ENCODE measurements at regions not wholly inside any gene's neighbourhood (a gene's known extent, or its start where the extent isn't known, plus 50 kb on each side); places are given as distances from the start of the nearest gene placed in this dataset.

DNA sequence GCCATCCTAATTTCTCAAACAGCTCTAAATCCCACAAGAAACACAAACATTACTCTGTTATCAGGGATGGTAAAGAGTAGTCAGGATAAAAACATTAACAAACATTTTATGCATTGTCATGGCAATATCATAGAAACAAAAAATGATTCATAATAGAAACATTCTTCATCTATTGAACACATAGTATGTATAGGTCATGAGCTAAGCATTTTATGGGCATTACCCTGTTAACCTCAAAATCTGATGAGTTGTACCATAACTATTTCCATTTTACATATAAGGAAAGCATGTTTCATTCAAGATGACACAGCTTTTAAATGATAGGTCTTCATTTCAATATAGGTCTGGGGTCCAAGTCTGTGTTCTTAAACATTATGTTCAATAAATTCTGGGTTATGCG is 344.9 kb downstream of the RND3 start:
- no peaks in the 10 kb centered on the region for H3K9me2 ChIP-seq (ENCODE audit: insufficient read depth)
- no peak overlapping the region for H2AFZ ChIP-seq
- H3F3A ChIP-seq (ENCODE audit: insufficient read depth, low read depth) = peaks cover 9% of the 10 kb centered on the region; the same call in 1 of the 2 replicates
- 0 out of 2 replicates have a peak, but pooled peaks cover 6% of the 10 kb centered on the region for H3K9me3 ChIP-seq (ENCODE audit: insufficient read depth, low read depth)
- H3K36me3 ChIP-seq (ENCODE audit: low read depth) = no peaks in the 10 kb centered on the region
- no peaks in the 10 kb centered on the region for H3K27me3 ChIP-seq (ENCODE audit: insufficient read depth, low read depth)
- peak overlapping the region; percentile 29; the same call in 1 of the 2 replicates for H3K4me2 ChIP-seq
- H3K79me2 ChIP-seq (ENCODE audit: low read depth) = no peaks in the 10 kb centered on the region
- peaks cover 22% of the 10 kb centered on the region for H3K4me1 ChIP-seq (replicated peaks; ENCODE audit: insufficient read depth)
- BruUV-seq (replicated peaks) = no TSS peak
- peak in 1 of 2 experiments; percentile 81 for DNase-seq
- no peak overlapping the region for H3K4me3 ChIP-seq
- TF ChIP-seq CTCF (conservative IDR thresholded peaks at IDR 0.05) = no peak
- no peak for TF ChIP-seq EZH2 (IDR thresholded peaks at IDR 0.05; ENCODE audit: low read depth)
- ChIA-PET CTCF (interaction anchor here (0.5 kb wide), 1 partner anchor 453 kb away, joined by 5 read pairs; no protein-coding TSS in a partner anchor), POLR2A (ENCODE audit: unreplicated experiment) (interaction anchor here (0.6 to 1.2 kb wide), 6 partner anchors 13 to 1527 kb away, joined by 3 to 11 read pairs (median 7); no protein-coding TSS in a partner anchor)
- H3K27ac ChIP-seq = peak overlapping the region; percentile 94
- intact Hi-C loops (cut with micrococcal nuclease; ENCODE audit: unreplicated experiment) = loop anchor here (1.0 to 5.0 kb wide), 4 partner anchors 24 to 385 kb away; no protein-coding TSS in a partner anchor
- no peaks in the 10 kb centered on the region for H4K20me1 ChIP-seq (ENCODE audit: insufficient read depth)

- Histone ChIP-seq H2AFZ (no peak overlapping the region), H3K27ac (peak overlapping the region; percentile 94), H4K20me1 (ENCODE audit: insufficient read depth) (no peaks in the 10 kb centered on the region), H3K36me3 (ENCODE audit: low read depth) (no peaks in the 10 kb centered on the region), H3K27me3 (ENCODE audit: insufficient read depth, low read depth) (no peaks in the 10 kb centered on the region), H3K4me3 (no peak overlapping the region), H3K4me1 (replicated peaks; ENCODE audit: insufficient read depth) (peaks cover 22% of the 10 kb centered on the region), H3F3A (ENCODE audit: insufficient read depth, low read depth) (peaks cover 9% of the 10 kb centered on the region; the same call in 1 of the 2 replicates), H3K4me2 (no peak overlapping the region), H3K9me2 (ENCODE audit: insufficient read depth) (no peaks in the 10 kb centered on the region), H3K79me2 (ENCODE audit: low read depth) (no peaks in the 10 kb centered on the region), H3K9me3 (ENCODE audit: insufficient read depth, low read depth) (peaks cover 3% of the 10 kb centered on the region; the same call in 1 of the 2 replicates)
- DNase-seq = no peak
- TF ChIP-seq EZH2 (IDR thresholded peaks at IDR 0.05; ENCODE audit: low read depth) = no peak
- intact Hi-C loops (cut with micrococcal nuclease; ENCODE audit: unreplicated experiment) = loop anchor here (1.0 to 5.0 kb wide), 4 partner anchors 25 to 386 kb away; no protein-coding TSS in a partner anchor
- ChIA-PET POLR2A (ENCODE audit: unreplicated experiment) (interaction anchor here (0.6 to 0.7 kb wide), 2 partner anchors 325 to 335 kb away, joined by 3 to 4 read pairs; no protein-coding TSS in a partner anchor), CTCF (no interaction called here)
- BruUV-seq (replicated peaks) = TSS peak; percentile 45
Measured at GRCh38 chr2:150141226-150142001, 346.1 kb downstream of the RND3 start.

DNA sequence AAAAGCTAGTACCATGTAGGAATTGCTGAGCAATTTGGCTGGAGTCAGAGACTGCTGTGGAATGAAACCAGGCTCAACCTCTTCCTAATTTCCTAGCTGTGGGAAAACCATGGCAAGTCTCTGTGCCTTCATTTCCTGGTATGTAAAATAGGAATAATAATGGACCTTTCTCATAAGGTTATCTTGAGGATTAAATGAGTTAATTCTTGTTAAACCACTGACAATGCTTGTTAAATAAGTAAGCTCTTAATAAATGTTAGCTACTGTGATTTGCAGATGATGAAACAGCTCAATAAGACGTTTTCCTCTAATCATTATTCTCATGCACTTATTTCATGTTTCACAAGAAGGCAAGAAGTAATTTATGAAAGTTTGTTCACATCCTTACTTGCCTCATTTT is 346.7 kb downstream of the RND3 start:
- ChIA-PET POLR2A (ENCODE audit: unreplicated experiment) (no interaction called here), CTCF (no interaction called here)
- peaks cover 3% of the 10 kb centered on the region; the same call in 1 of the 2 replicates for H3K9me3 ChIP-seq (ENCODE audit: insufficient read depth, low read depth)
- H3F3A ChIP-seq (ENCODE audit: insufficient read depth, low read depth) = peaks cover 9% of the 10 kb centered on the region; the same call in 1 of the 2 replicates
- no peaks in the 10 kb centered on the region for H3K79me2 ChIP-seq (ENCODE audit: low read depth)
- DNase-seq = no peak
- H3K4me1 ChIP-seq (replicated peaks; ENCODE audit: insufficient read depth) = peaks cover 22% of the 10 kb centered on the region
- no peaks in the 10 kb centered on the region for H4K20me1 ChIP-seq (ENCODE audit: insufficient read depth)
- H3K9me2 ChIP-seq (ENCODE audit: insufficient read depth) = no peaks in the 10 kb centered on the region
- no peak overlapping the region for H3K27ac ChIP-seq
- H2AFZ ChIP-seq = no peak overlapping the region
- no peak overlapping the region for H3K4me3 ChIP-seq
- no peak for TF ChIP-seq EZH2 (IDR thresholded peaks at IDR 0.05; ENCODE audit: low read depth)
- no peak for TF ChIP-seq CTCF (conservative IDR thresholded peaks at IDR 0.05)
- intact Hi-C loops (cut with micrococcal nuclease; ENCODE audit: unreplicated experiment) = loop anchor here (5.0 kb wide), 1 partner anchor 387 kb away; no protein-coding TSS in a partner anchor
- no peaks in the 10 kb centered on the region for H3K27me3 ChIP-seq (ENCODE audit: insufficient read depth, low read depth)
- H3K4me2 ChIP-seq = no peak overlapping the region
- H3K36me3 ChIP-seq (ENCODE audit: low read depth) = no peaks in the 10 kb centered on the region
- BruUV-seq (replicated peaks) = no TSS peak

Measured in PC-9 (cell line).